Neuron (in vitro differentiated cells): ENCODE measurements at regions not wholly inside any gene's neighbourhood (a gene's known extent, or its start where the extent isn't known, plus 50 kb on each side); places are given as distances from the start of the nearest gene placed in this dataset.
"Not testable (repeated sequence)": the region's sequence is repeated elsewhere in the genome, so short reads cannot be mapped to it uniquely, and the experiment has no call there.

Experiments used
- H2AFZ ChIP-seq: one replicate; pipeline ENCODE4 v1.6.1; 2013; ENCODE audit warnings: low read depth, mild to moderate bottlenecking, inconsistent platforms, low read length, moderate library complexity
- H3K27me3 ChIP-seq: one replicate; pipeline ENCODE4 v1.6.1; 2013; ENCODE audit warnings: low read length; ENCODE audit not compliant: insufficient read depth
- H3K36me3 ChIP-seq: one replicate; pipeline ENCODE4 v1.6.1; 2013; ENCODE audit warnings: low read length; ENCODE audit not compliant: insufficient read depth
- H3K4me1 ChIP-seq: one replicate; pipeline ENCODE4 v1.6.1; 2013; ENCODE audit warnings: low read length; ENCODE audit not compliant: insufficient read depth
- H3K4me3 ChIP-seq: 2 replicates; pipeline ENCODE4 v1.5.1; 2013; ENCODE audit warnings: mild to moderate bottlenecking, low read length, moderate library complexity
- H3K9me3 ChIP-seq: one replicate; pipeline ENCODE4 v1.6.1; 2013; ENCODE audit warnings: low read length

DNA sequence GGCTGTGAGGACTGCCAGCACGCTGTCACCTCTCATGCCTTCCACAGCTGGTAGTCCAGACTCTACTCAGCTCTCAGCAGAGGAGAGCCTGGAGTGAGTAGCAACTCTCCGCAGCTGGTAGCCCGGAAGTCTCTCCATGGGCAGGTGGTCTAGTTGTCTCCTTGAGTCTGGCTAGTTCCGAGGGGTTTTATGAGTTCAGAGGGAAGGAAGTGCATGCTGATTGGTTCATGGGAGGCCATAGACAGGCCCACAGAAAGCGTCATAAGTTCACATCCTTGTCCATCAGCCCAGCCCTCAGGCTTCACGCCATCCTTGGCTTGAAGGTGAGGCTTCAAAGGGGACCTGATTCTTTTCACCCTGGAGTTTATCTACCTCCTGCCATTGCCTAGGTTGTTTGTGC lies 2662.4 kb upstream of the PCDH20 start:
- no peak overlapping the region for H2AFZ ChIP-seq
- no peaks in the 10 kb centered on the region for H3K4me1 ChIP-seq
- no peaks in the 10 kb centered on the region for H3K36me3 ChIP-seq
- no peaks in the 10 kb centered on the region for H3K9me3 ChIP-seq
- no peaks in the 10 kb centered on the region for H3K27me3 ChIP-seq
- no peak overlapping the region for H3K4me3 ChIP-seq

DNA sequence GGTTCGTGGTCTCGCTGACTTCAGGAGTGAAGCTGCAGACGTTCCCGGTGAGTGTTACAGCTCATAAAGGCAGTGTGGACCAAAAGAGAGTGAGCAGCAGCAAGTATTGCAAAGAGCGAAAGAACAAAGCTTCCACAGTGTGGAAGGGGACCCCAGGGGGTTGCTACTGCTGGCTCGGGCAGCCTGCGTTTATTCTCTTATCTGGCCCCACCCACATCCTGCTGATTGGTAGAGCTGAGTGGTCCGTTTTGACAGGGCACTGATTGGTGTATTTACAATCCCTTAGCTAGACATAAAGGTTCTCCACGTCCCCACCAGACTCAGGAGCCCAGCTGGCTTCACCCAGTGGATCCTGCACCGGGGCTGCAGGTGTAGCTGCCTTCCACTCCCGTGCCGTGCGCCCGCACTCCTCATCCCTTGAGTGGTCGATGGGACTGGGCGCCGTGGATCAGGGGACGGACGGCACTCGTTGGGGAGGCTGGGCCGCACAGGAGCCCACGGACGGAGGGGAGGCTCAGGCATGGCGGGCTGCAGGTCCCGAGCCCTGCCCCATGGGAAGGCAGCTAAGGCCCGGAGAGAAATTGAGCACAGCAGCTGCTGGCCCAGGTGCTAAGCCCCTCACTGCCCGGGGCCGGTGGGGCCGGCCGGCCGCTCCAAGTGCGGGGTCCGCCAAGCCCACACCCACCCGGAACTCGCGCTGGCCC lies 2661.6 kb upstream of the PCDH20 start:
- not testable (repeated sequence) for H3K36me3 ChIP-seq, H2AFZ ChIP-seq, H3K27me3 ChIP-seq, H3K9me3 ChIP-seq, H3K4me1 ChIP-seq, H3K4me3 ChIP-seq

DNA sequence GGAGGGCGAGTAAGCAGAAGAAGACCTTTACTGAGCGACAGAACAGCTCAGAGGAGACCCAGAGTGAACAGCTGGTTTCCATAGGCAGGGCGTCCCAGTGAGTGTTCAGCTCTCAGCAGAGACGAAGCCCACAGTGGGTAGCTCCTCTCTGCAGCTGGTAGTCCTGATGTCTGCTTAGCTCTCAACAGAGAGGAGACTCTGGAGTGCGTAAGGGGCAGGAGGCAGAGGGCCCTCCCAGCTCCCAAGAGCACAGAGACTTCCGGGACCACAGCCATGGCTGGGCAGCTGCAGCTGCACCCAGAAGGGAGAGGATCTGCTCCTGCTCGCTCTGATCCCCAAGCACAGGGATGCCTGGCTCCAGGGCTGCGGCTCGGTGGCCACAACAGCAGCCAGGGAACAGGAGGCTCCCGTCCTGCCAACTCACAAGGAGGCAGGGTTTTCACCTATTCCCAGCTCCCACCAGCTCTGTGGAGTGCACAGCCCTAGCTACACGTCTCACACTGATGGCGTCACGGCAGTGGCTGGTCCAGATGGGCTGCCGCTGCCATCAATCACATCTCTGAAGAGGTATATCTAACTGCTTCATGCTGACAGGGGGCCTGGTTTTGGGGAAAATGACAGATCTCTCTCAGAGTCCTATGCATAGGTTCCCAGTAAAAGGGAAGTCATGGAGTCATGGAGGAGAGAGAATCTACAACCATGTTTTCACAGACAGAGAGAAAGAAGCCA lies 2660.1 kb upstream of the PCDH20 start:
- H3K4me1 ChIP-seq, result no peaks in the 10 kb centered on the region
- no peak overlapping the region for H2AFZ ChIP-seq
- H3K9me3 ChIP-seq, result no peaks in the 10 kb centered on the region
- no peaks in the 10 kb centered on the region for H3K36me3 ChIP-seq
- no peak overlapping the region for H3K4me3 ChIP-seq
- no peaks in the 10 kb centered on the region for H3K27me3 ChIP-seq

DNA sequence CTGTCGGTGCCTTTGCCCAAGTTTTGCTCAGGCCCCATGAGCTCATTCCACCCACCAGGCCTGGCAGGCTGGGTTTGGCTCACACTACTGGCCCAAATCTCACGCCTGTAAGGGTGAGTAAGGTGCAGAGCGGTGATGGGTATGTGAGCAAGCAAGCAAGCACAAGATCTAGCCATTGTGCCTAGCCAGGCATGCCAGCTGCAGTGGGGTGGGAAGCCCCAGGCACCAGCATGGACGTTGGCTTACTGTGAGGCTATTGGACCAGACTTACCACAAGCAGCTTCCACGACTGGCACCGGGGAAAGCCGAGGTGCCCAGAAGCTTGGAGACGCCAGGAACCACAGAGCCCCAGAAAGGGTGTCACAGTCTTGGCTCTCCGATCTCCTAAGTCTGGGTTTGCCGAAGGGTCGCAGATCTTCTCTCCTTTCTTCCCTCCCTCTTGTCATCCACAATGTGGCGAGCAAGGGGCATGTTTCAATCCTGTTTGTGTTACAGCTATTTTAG lies 2659.4 kb upstream of the PCDH20 start:
- H3K9me3 ChIP-seq, result no peaks in the 10 kb centered on the region
- no peak overlapping the region for H3K4me3 ChIP-seq
- no peaks in the 10 kb centered on the region for H3K4me1 ChIP-seq
- no peaks in the 10 kb centered on the region for H3K36me3 ChIP-seq
- no peak overlapping the region for H2AFZ ChIP-seq
- no peaks in the 10 kb centered on the region for H3K27me3 ChIP-seq

DNA sequence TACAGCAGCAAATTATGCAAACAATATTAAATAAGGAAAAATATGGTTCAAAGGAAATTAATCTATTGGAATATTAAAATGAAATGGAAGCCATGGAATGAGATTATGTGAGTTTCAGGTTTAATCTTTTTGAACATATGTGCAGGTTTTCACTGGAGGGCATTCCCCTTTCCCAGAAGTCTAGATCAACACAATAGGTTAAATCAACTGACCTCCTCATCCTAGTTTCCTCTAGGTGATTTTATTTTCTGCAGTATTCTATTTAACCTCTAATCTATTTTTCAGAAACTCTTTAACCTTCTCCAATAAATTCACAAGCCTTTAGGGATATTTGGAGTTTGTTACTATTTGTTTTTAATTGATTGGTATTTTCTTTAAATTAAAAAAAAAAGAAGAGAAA lies 2657.6 kb upstream of the PCDH20 start:
- H3K36me3 ChIP-seq, result no peaks in the 10 kb centered on the region
- no peak overlapping the region for H2AFZ ChIP-seq

DNA sequence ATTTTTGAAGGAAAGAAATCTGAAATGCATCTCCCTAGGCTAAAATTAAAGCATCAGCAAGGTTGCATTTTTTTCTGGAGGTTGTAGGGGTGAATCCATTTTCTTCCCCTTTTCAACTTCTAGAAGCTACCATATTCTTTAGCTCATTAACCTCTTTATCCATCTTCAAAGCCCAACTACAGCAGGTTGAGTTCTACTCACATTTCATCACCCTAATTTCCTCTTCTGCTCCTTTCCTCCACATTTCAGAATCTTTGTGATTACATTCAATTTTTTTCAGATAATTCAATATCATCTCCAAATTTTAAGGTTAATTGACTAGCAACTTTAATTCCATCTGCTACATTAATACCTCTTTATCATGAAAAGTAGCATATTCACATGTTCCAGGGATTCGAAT lies 2655.7 kb upstream of the PCDH20 start:
- Histone ChIP-seq H3K4me1 (no peaks in the 10 kb centered on the region), H3K9me3 (no peaks in the 10 kb centered on the region), H2AFZ (no peak overlapping the region), H3K36me3 (no peaks in the 10 kb centered on the region), H3K27me3 (no peaks in the 10 kb centered on the region), H3K4me3 (no peak overlapping the region)

More for the DNA sequence above, 2657.6 kb upstream of the PCDH20 start:
- Histone ChIP-seq H3K27me3 (no peaks in the 10 kb centered on the region), H3K4me3 (no peak overlapping the region), H3K4me1 (no peaks in the 10 kb centered on the region), H3K9me3 (no peaks in the 10 kb centered on the region)

DNA sequence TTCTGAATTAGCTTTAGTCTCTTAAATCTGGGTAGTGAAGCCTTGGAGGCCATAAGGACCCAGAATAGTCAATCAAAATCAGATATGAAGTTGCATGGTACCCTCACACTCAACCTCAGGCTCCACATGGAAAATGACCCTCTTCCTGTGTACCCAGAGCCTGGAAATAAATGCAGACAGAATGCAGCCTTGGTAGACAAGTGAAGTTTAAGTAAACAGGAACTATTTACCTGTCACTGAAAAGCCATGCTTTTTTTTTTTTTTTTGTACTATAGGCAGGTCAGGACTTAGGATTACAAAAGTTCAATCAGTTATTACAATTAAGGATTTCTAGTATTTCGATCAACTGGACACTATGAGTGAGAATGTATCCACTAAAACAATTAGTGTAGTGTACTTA lies 2654.2 kb upstream of the PCDH20 start:
- Histone ChIP-seq H3K27me3 (no peaks in the 10 kb centered on the region), H3K4me3 (no peak overlapping the region), H2AFZ (no peak overlapping the region), H3K9me3 (no peaks in the 10 kb centered on the region), H3K36me3 (no peaks in the 10 kb centered on the region), H3K4me1 (no peaks in the 10 kb centered on the region)

DNA sequence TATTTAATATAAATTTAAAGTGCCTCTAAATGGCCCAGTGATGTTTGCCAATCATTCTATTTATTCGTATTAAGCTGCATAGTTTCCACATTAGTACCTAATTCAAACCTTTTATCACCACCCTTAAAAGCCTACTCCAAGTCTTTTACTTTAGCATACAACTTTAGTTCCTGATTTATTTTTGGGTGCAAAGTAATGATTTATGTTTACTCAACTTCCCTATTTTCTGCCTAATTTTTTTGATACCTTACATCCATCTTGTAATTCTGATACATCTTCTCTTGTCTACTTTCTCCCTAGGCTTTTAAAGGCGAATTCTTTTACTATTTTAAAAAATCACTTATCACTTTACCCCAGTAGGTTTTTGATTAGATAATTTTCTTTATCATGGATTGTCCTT lies 2651.1 kb upstream of the PCDH20 start:
- Histone ChIP-seq H3K27me3 (no peaks in the 10 kb centered on the region), H3K4me1 (no peaks in the 10 kb centered on the region), H3K36me3 (no peaks in the 10 kb centered on the region), H3K4me3 (no peak overlapping the region), H2AFZ (no peak overlapping the region), H3K9me3 (no peaks in the 10 kb centered on the region)

DNA sequence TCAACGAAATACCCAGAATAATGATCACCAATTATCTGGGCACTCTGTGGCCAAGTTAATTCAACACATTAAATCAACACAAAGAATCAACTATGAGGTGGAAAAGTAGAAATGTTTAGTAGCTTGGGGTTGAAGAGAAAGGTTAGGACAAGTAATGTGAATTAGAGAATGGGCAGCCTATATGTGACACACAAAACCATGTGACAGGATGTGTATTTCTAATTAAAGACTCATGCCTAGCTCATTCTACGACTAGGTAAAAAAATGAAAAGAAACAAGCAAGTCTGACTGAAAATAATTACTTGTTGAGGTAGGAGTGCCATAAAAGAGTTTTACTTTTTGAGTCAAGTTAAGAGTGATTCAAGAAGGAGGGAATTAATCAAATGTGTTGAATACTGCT lies 2646.0 kb upstream of the PCDH20 start:
- no peaks in the 10 kb centered on the region for H3K36me3 ChIP-seq
- no peak overlapping the region for H2AFZ ChIP-seq
- no peaks in the 10 kb centered on the region for H3K4me1 ChIP-seq
- no peaks in the 10 kb centered on the region for H3K9me3 ChIP-seq
- H3K27me3 ChIP-seq, result no peaks in the 10 kb centered on the region
- H3K4me3 ChIP-seq, result no peak overlapping the region

DNA sequence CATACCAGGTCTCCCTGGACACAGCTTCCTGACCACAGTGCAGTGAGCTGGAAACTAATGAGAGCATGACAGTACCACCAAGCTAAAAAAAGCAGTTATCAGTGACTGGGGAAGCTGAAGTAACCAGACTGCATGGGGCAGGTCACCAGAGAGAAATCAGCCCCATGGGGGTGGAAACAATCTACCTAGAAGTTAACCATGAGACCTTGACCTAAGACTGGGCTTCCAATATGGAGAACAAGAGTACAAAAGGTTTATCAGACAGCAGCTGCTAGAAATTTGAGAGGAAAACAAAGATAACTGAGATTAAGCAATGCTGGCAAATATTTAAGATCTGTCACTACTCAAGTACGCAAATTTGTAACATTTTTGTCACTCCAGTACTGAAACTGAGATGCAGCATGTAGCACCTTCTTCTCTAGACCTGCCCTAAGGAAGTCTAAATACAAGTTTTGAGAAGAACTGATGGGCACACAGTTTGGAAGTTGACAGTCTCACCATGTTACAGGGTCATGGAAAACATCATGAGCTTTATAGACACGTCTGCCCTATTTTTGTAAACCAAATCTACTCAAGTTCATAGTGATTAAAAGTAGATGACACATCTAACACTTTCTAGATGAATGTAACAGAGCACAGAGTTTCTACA lies 2641.8 kb upstream of the PCDH20 start:
- Histone ChIP-seq H3K4me1 (no peaks in the 10 kb centered on the region), H3K4me3 (no peak overlapping the region), H3K27me3 (no peaks in the 10 kb centered on the region), H3K9me3 (no peaks in the 10 kb centered on the region), H3K36me3 (no peaks in the 10 kb centered on the region), H2AFZ (no peak overlapping the region)

DNA sequence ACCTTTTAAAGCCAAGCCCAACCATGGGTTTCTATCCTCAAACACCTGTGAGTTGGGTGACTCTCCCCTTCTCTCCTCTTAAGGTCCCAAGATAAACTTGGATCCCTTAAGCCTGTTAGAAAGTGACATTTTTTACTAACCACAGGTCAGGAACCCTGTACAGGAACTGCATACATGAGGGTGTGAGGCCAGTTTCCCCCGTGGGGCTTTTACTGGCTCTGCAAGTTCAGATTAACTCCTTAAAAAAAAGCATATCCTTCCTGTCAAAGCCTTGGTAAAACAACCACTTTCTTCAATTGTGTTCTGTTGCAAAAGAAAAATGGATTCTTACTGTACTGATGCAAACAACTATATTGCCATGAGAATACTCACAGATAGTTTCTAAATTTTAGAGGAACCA lies 2638.7 kb upstream of the PCDH20 start:
- Histone ChIP-seq H3K27me3 (no peaks in the 10 kb centered on the region), H3K9me3 (no peaks in the 10 kb centered on the region), H3K36me3 (no peaks in the 10 kb centered on the region), H2AFZ (no peak overlapping the region), H3K4me1 (no peaks in the 10 kb centered on the region), H3K4me3 (no peak overlapping the region)

DNA sequence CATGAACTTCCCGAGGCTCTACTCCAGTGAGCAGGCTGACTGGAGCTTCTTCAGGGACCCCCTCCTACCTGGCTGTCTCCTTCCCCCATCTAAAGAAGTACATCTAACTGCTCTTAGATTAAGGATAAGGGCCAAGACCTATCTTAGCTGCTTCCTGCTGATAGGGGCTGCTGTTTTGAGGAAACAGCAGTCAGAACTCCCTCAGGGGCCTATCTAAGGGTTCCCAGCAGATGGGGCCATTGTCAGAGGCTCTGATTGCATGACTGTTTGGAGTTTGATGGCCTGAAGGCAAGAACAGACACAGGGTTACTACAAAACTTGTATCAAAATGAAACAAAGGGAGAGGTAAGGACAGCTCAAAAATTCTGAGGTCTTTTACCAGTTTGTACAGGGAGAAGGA lies 2636.9 kb upstream of the PCDH20 start:
- no peaks in the 10 kb centered on the region for H3K9me3 ChIP-seq
- H3K36me3 ChIP-seq, result no peaks in the 10 kb centered on the region
- peaks cover 3% of the 10 kb centered on the region for H3K4me1 ChIP-seq
- no peak overlapping the region for H3K4me3 ChIP-seq
- no peaks in the 10 kb centered on the region for H3K27me3 ChIP-seq
- H2AFZ ChIP-seq, result no peak overlapping the region

DNA sequence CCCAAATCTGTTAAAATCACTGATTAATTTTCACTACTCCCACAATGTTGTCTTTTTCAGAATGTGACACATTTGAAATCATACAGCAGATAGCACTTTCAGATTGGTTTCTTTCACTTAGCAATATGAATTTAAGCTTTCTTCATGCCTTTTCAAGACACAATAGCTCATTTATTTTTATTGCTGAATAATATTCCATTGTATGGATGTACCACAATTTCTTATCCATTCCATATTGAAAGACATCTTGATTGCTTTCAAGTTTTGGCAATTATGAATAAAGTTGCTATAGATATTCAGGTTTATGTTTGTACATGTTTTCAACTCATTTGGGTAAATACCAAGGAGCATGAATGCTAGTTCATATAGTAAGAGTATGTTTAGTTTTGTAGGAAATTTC lies 2635.6 kb upstream of the PCDH20 start:
- no peaks in the 10 kb centered on the region for H3K9me3 ChIP-seq
- H3K4me1 ChIP-seq, result peaks cover 7% of the 10 kb centered on the region
- no peaks in the 10 kb centered on the region for H3K36me3 ChIP-seq
- H3K27me3 ChIP-seq, result no peaks in the 10 kb centered on the region
- H3K4me3 ChIP-seq, result no peak overlapping the region
- H2AFZ ChIP-seq, result no peak overlapping the region
